HL-60 (cell line): ENCODE measurements at regions not wholly inside any gene's neighbourhood (a gene's known extent, or its start where the extent isn't known, plus 50 kb on each side); places are given as distances from the start of the nearest gene placed in this dataset.

Experiments
- CTCF ChIP-seq: IDR thresholded peaks from one replicate; pipeline ENCODE4 v1.5.1; 2011; ENCODE audit warnings: low read length, control low read depth, inconsistent platforms; ENCODE audit not compliant: insufficient read depth
- REST ChIP-seq: IDR thresholded peaks from 2 replicates; pipeline ENCODE4 v1.6.1; 2012; ENCODE audit warnings: low read depth; ENCODE audit not compliant: insufficient replicate concordance

- TF ChIP-seq REST (no peak), CTCF (no peak)
Observed at GRCh38 chr6:115704028-115704427, 356.7 kb downstream of the FRK start.
